Lower lobe of right lung (tissue), 2 donors: ENCODE measurements at regions not wholly inside any gene's neighbourhood (a gene's known extent, or its start where the extent isn't known, plus 50 kb on each side); places are given as distances from the start of the nearest gene placed in this dataset.

ENCODE experiments used
- ATAC-seq, 2 donors: fragments of 200-7000 bp; cut with Tn5 transposase; one replicate each; pipeline ENCODE4 v1.9.1; 2020 to 2022; ENCODE audit warnings: mild to moderate bottlenecking in 2 of 2, moderate library complexity in 2 of 2
- DNase-seq: peaks from one replicate; pipeline ENCODE4 v3.0.0-alpha.2; 2020
- H3K27ac ChIP-seq: fragments of 200-600 bp; one replicate; pipeline ENCODE4 v1.8.0; 2022
- H3K27me3 ChIP-seq: fragments of 200-600 bp; one replicate; pipeline ENCODE4 v1.8.0; 2022; ENCODE audit warnings: low read depth
- H3K36me3 ChIP-seq: fragments of 200-600 bp; one replicate; pipeline ENCODE4 v1.8.0; 2022; ENCODE audit warnings: mild to moderate bottlenecking
- H3K4me1 ChIP-seq: fragments of 200-600 bp; one replicate; pipeline ENCODE4 v1.8.0; 2022
- H3K4me3 ChIP-seq: fragments of 200-600 bp; one replicate; pipeline ENCODE4 v1.8.0; 2022; ENCODE audit warnings: mild to moderate bottlenecking
- H3K9me3 ChIP-seq: fragments of 200-600 bp; one replicate; pipeline ENCODE4 v1.8.0; 2022
- CTCF ChIP-seq: fragments of 200-600 bp; IDR thresholded peaks from one replicate; pipeline ENCODE4 v1.8.0; 2022; ENCODE audit warnings: antibody characterized with exemption, mild to moderate bottlenecking
- intact Hi-C: fragments of 100-400 bp; cut with DNase I; formaldehyde crosslinking; loops from one replicate; pipeline ENCODE4 v1.11.0; 2022
- donor health status: DM: no; HTN: yes; CAD: no; lungs with severe emphysema.

- intact Hi-C loops = no loop called here
- TF ChIP-seq CTCF = no peak
- Histone ChIP-seq H3K36me3 (no peaks in the 10 kb centered on the region), H3K27ac (no peak overlapping the region), H3K9me3 (no peaks in the 10 kb centered on the region), H3K4me1 (no peaks in the 10 kb centered on the region), H3K4me3 (no peak overlapping the region), H3K27me3 (no peaks in the 10 kb centered on the region)
- DNase-seq (no peak), ATAC-seq (no peak)
Observed at GRCh38 chr11:21659961-21660360, 532.9 kb upstream of the ANO5 start.

- Histone ChIP-seq H3K27ac (no peak overlapping the region), H3K4me3 (no peak overlapping the region), H3K9me3 (no peaks in the 10 kb centered on the region), H3K4me1 (no peaks in the 10 kb centered on the region), H3K27me3 (no peaks in the 10 kb centered on the region), H3K36me3 (no peaks in the 10 kb centered on the region)
- ATAC-seq (no peak), DNase-seq (no peak)
- intact Hi-C loops = no loop called here
- no peak for TF ChIP-seq CTCF
Observed at GRCh38 chr11:21675049-21675616, 517.8 kb upstream of the ANO5 start.

GRCh38 chr11:21687643-21688042 is 505.2 kb upstream of the ANO5 start:
- no peaks in the 10 kb centered on the region for H3K27me3 ChIP-seq
- H3K27ac ChIP-seq = no peak overlapping the region
- H3K9me3 ChIP-seq = peaks cover 11% of the 10 kb centered on the region
- intact Hi-C loops = no loop called here
- H3K4me1 ChIP-seq = no peaks in the 10 kb centered on the region
- H3K4me3 ChIP-seq = no peak overlapping the region
- ATAC-seq (no peak), DNase-seq (no peak)
- TF ChIP-seq CTCF = no peak
- H3K36me3 ChIP-seq = no peaks in the 10 kb centered on the region

GRCh38 chr11:21704539-21704938 is 488.3 kb upstream of the ANO5 start:
- Histone ChIP-seq H3K36me3 (no peaks in the 10 kb centered on the region), H3K27ac (no peak overlapping the region), H3K9me3 (no peaks in the 10 kb centered on the region), H3K4me3 (no peak overlapping the region), H3K27me3 (no peaks in the 10 kb centered on the region), H3K4me1 (no peaks in the 10 kb centered on the region)
- TF ChIP-seq CTCF = no peak
- DNase-seq = no peak
- intact Hi-C loops = no loop called here
- no peak for ATAC-seq

GRCh38 chr11:21707116-21707739 is 485.7 kb upstream of the ANO5 start:
- Histone ChIP-seq H3K9me3 (no peaks in the 10 kb centered on the region), H3K27me3 (no peaks in the 10 kb centered on the region), H3K4me3 (no peak overlapping the region), H3K36me3 (no peaks in the 10 kb centered on the region), H3K4me1 (no peaks in the 10 kb centered on the region), H3K27ac (no peak overlapping the region)
- intact Hi-C loops = no loop called here
- TF ChIP-seq CTCF = no peak
- DNase-seq = no peak
- ATAC-seq = no peak
